ENCODE measurements at regions not wholly inside any gene's neighbourhood (a gene's known extent, or its start where the extent isn't known, plus 50 kb on each side); places are given as distances from the start of the nearest gene placed in this dataset.

DNA sequence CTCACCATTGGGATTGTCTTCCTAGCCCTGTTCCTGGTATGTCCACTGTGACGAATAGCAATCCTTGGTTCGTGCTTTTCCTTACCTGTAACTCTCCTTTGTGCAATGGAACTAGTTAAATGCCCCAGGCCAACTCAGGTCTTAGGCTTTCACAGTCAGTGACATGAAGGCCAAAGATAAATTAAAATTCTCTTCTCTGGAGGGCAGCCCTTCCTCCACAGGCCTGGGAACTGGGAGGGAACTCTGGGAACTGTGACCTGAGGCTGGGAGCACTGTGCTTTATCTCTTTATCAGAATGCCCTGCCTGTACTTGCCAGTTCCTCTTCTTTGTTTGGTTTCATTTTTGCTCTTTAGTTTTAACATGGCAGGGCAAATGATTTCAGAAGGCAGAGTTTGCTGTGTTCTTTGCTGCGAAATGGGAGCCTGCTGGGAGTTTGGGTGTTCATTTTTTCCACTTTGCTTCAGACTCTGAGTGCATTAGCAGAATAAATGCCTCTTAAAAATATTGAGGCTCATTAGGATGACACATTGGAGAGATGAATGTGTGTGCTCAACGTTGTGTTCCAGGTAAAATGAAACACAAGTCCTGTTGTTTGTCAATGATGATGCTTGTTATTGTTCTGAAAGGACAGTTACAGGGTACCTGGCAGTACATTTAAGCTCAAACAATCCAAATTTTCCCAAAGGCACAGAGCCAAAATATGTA lies 118.1 kb downstream of the NUDT12 start:
- TF ChIP-seq, protein P1, sequence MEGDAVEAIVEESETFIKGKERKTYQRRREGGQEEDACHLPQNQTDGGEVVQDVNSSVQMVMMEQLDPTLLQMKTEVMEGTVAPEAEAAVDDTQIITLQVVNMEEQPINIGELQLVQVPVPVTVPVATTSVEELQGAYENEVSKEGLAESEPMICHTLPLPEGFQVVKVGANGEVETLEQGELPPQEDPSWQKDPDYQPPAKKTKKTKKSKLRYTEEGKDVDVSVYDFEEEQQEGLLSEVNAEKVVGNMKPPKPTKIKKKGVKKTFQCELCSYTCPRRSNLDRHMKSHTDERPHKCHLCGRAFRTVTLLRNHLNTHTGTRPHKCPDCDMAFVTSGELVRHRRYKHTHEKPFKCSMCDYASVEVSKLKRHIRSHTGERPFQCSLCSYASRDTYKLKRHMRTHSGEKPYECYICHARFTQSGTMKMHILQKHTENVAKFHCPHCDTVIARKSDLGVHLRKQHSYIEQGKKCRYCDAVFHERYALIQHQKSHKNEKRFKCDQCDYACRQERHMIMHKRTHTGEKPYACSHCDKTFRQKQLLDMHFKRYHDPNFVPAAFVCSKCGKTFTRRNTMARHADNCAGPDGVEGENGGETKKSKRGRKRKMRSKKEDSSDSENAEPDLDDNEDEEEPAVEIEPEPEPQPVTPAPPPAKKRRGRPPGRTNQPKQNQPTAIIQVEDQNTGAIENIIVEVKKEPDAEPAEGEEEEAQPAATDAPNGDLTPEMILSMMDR (IDR thresholded peaks at IDR 0.05) = no peak
- TF ChIP-seq EZH2 (IDR thresholded peaks at IDR 0.05; ENCODE audit: borderline replicate concordance, insufficient read depth, low read depth, low read length, poor library complexity, severe bottlenecking) = no peak
